RWPE2 (cell line): ENCODE measurements at regions not wholly inside any gene's neighbourhood (a gene's known extent, or its start where the extent isn't known, plus 50 kb on each side); places are given as distances from the start of the nearest gene placed in this dataset.
"Not testable (repeated sequence)": the region's sequence is repeated elsewhere in the genome, so short reads cannot be mapped to it uniquely, and the experiment has no call there.

ENCODE experiments used
- ATAC-seq: fragments of 200-7000 bp; cut with Tn5 transposase; 3 replicates; pipeline ENCODE4 v1.9.1; 2021; ENCODE audit warnings: low read depth
- DNase-seq: peaks from one replicate; pipeline ENCODE4 v3.0.0-alpha.2; 2020; ENCODE audit warnings: low spot score
- H3K27ac ChIP-seq: fragments of 450-650 bp; 2 replicates; pipeline ENCODE4 v1.5.1; 2017; ENCODE audit warnings: mild to moderate bottlenecking; ENCODE audit not compliant: poor library complexity, severe bottlenecking
- H3K27me3 ChIP-seq: fragments of 250-450 bp; sonication (Bioruptor Pico); 2 replicates; pipeline ENCODE4 v1.5.1; 2021; ENCODE audit warnings: mild to moderate bottlenecking, moderate library complexity; ENCODE audit not compliant: insufficient read depth, poor library complexity, severe bottlenecking
- H3K36me3 ChIP-seq: fragments of 250-450 bp; sonication (Bioruptor Pico); 2 replicates; pipeline ENCODE4 v1.5.1; 2020; ENCODE audit warnings: low read depth, mild to moderate bottlenecking, moderate library complexity
- H3K4me1 ChIP-seq: fragments of 250-450 bp; sonication (Bioruptor Pico); 2 replicates; pipeline ENCODE4 v1.5.1; 2021; ENCODE audit warnings: mild to moderate bottlenecking, moderate library complexity; ENCODE audit not compliant: insufficient read depth, poor library complexity, severe bottlenecking
- H3K4me3 ChIP-seq: fragments of 250-450 bp; sonication (Bioruptor Pico); 2 replicates; pipeline ENCODE4 v1.5.1; 2021; ENCODE audit warnings: mild to moderate bottlenecking, moderate library complexity; ENCODE audit not compliant: severe bottlenecking
- H3K9me3 ChIP-seq: fragments of 250-450 bp; sonication (Bioruptor Pico); 2 replicates; pipeline ENCODE4 v1.5.1; 2021; ENCODE audit warnings: mild to moderate bottlenecking, moderate library complexity; ENCODE audit not compliant: severe bottlenecking

DNA sequence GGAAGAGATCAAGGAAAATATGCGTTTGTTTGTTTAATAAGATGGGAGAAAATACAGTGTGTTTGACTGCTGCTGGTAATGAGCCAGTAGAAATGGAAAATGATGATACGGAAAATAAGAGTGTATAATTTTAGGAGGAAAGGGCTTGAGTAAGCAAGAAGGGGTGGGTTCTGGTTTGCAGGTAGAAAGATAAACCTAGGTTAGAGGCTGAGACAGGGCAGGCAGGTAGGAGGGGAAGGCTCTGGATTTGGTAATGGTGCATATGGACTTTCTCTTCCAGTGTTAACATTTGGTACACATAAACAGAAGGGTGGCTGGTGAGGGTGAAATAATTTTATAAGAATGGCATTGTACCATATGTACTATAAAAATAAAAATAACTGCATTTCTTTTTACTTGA lies 84.4 kb downstream of the SRGAP2 start:
- H3K36me3 ChIP-seq, H3K4me3 ChIP-seq, H3K4me1 ChIP-seq, H3K9me3 ChIP-seq, ATAC-seq, H3K27ac ChIP-seq, DNase-seq, H3K27me3 ChIP-seq: not testable (repeated sequence)

GRCh38 chr1:206288453-206288852 lies 85.1 kb downstream of the SRGAP2 start:
- H3K36me3 ChIP-seq, H3K9me3 ChIP-seq, H3K27me3 ChIP-seq, DNase-seq, H3K4me3 ChIP-seq, H3K27ac ChIP-seq, H3K4me1 ChIP-seq: not testable (repeated sequence)
- ATAC-seq = peak; percentile 50

DNA sequence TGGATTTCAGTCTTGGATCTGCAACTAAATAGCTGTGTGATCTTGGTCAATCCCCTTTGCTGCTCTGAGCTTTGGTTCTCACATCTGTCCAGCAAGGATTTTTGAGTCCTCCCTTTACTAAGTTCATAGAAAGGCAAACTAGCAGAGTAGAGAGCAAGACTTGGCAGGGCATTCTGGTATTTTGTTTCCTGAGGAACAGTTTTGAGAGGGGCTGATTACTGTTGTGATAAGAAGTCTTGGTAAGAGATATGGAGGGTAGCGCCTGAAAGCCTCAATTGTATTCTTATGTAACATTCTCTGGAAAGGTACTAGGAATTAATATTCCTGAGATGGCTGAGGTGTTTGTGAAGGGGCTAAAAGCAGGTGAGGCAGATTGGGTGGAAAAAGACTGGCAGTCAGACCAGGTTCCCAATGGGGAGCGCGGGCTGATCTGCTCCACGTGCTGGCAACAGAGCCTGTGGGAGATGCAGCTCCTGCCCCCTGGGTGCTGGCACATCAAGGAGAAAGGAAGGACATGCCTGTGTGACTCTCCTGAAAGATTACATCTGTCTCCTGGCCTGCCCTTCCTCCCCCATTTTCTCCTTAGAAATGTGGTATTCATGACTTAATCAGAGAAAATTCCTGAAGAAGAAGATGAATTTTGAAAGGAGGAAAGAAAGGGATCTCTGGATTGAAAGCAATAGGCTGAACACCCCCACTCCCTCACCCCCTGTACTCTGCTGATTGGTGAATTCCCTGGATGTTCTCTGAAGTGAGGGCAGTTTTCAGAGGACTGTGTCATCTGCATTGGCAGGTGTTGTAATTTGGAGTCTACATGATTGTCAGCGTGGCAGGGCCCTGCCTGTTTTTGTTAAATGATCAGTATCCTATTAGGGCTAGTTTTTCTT lies 94.0 kb downstream of the SRGAP2 start:
- not testable (repeated sequence) for H3K27ac ChIP-seq, ATAC-seq, H3K4me1 ChIP-seq, H3K27me3 ChIP-seq, H3K4me3 ChIP-seq, H3K36me3 ChIP-seq, DNase-seq, H3K9me3 ChIP-seq

DNA sequence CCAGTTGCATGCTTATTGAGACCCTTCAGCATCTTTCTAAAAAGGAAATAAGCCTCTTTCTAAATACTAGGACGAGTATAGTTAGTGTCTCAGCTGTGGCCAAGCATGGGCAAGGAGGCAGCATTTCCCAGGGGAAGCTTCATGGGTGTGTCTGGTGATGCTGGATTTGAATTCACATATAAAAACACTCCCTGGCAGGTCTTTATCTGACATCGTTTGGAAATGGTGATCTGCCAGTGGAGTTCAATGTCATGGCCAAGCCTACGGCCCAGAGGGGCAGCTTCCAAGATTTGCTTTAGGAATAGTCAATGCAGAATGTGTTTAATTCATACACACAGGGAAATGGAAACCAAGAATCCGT lies 94.7 kb downstream of the SRGAP2 start:
- not testable (repeated sequence) for H3K27me3 ChIP-seq, DNase-seq, H3K9me3 ChIP-seq, H3K4me3 ChIP-seq, ATAC-seq, H3K4me1 ChIP-seq, H3K27ac ChIP-seq, H3K36me3 ChIP-seq

DNA sequence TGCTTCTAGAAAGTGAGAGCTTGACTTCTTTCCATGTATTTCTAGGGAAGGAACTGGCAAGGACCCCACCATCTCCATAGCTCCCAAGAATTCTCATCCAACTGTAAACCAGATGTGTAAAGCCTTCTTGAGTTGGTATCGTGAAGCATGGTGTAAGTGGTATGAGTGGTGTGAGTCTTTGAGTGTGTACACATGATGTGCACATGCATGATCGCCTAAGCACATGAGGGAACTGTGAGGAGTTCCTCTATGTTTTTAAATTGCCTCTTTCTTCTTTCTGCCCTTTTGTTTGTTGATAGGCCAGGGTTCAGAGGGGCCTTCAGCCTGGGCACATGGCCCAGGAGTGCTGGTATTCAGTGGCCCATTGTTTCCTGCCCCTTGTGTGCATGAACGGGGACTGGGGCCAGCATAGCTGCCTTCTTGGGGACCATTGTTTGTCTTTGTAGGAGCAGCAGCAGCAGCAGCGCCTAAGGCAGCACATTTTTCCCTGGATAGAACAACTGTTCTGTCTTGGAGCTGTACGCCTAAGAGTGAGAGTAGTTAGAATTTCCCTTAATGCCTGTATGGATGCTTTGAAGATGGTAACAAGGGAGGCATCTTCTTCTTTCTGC lies 95.9 kb downstream of the SRGAP2 start:
- H3K27ac ChIP-seq, H3K4me1 ChIP-seq, H3K27me3 ChIP-seq, H3K9me3 ChIP-seq, H3K36me3 ChIP-seq, H3K4me3 ChIP-seq, DNase-seq, ATAC-seq: not testable (repeated sequence)

DNA sequence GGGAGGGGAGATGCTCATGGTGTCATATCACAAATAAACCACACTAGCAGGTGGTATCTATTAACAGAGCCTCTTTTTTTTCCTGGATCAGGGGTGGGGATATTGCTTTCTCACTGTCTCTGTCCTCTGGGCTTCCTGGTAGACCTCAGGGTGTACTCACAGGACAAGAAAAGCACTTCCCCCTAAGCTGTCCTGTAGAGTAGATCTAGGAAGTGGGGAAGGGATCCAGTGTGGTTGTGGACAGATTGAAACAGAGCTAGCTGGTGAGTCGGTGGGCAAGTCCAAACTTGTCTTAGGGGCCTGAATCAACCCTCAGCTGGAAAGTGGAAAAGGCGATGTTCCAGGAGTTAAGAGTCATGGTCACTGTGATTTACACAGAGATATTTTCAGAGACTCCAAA lies 96.6 kb downstream of the SRGAP2 start:
- H3K27ac ChIP-seq, H3K4me3 ChIP-seq, H3K27me3 ChIP-seq, H3K9me3 ChIP-seq, DNase-seq, H3K36me3 ChIP-seq, H3K4me1 ChIP-seq: not testable (repeated sequence)
- ATAC-seq = peak; percentile 87

GRCh38 chr1:206302056-206302455 lies 98.7 kb downstream of the SRGAP2 start:
- not testable (repeated sequence) for H3K4me3 ChIP-seq, DNase-seq, H3K36me3 ChIP-seq, H3K27ac ChIP-seq, H3K9me3 ChIP-seq, H3K4me1 ChIP-seq, H3K27me3 ChIP-seq
- ATAC-seq = peak; percentile 72

DNA sequence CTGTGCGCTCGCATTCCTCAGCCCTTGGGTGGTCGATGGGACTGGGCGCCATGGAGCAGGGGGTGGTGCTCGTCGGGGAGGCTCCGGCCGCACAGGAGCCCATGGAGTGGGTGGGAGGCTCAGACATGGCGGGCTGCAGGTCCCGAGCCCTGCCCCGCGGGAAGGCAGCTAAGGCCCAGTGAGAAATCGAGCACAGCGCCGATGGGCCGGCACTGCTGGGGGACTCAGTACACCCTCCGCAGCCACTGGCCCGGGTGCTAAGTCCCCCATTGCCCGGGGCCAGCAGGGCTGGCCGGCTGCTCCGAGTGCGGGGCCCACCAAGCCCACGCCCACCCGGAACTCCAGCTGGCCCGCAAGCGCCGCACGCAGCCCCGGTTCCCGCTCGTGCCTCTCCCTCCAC lies 104.1 kb downstream of the SRGAP2 start:
- not testable (repeated sequence) for ATAC-seq, H3K27ac ChIP-seq, H3K4me1 ChIP-seq, DNase-seq, H3K9me3 ChIP-seq, H3K36me3 ChIP-seq, H3K27me3 ChIP-seq, H3K4me3 ChIP-seq

GRCh38 chr1:206310948-206311347 lies 107.6 kb downstream of the SRGAP2 start:
- not testable (repeated sequence) for H3K36me3 ChIP-seq, H3K4me1 ChIP-seq, DNase-seq, H3K4me3 ChIP-seq, H3K9me3 ChIP-seq, ATAC-seq, H3K27me3 ChIP-seq, H3K27ac ChIP-seq

- H3K9me3 ChIP-seq, H3K27ac ChIP-seq, ATAC-seq, H3K4me1 ChIP-seq, H3K36me3 ChIP-seq, DNase-seq, H3K4me3 ChIP-seq, H3K27me3 ChIP-seq: not testable (repeated sequence)
Observed at GRCh38 chr1:206311611-206312273, 108.4 kb downstream of the SRGAP2 start.

DNA sequence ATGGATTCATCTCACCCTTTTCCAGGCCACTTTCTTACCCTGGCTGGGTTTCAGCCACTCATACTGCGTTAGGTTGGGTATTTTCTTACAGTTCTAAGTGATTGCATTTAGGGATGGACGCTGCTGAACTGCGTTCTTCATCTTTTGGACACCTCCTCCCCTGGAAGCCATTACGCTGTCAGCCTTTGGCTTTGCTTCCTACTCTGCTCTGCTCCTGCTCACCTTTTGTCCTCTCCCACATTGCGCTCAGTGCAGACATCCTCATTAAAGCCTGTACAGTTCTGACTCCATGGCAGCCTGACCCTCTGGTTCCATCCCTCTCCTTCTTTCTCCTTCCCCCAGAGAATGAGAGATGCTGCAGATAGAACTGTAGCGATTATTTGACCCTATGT lies 108.9 kb downstream of the SRGAP2 start:
- not testable (repeated sequence) for H3K27ac ChIP-seq, H3K27me3 ChIP-seq, DNase-seq, H3K36me3 ChIP-seq, H3K9me3 ChIP-seq, H3K4me1 ChIP-seq, ATAC-seq, H3K4me3 ChIP-seq
